ENCODE measurements at regions not wholly inside any gene's neighbourhood (a gene's known extent, or its start where the extent isn't known, plus 50 kb on each side); places are given as distances from the start of the nearest gene placed in this dataset.

- no peak for DNase-seq
Measured at GRCh38 chr6:156560476-156560875, 216.7 kb upstream of the ARID1B start.

- DNase-seq: no peak
Measured at GRCh38 chr6:156559162-156559690, 218.0 kb upstream of the ARID1B start.

- no peak for DNase-seq
Measured at GRCh38 chr6:156557911-156558259, 219.3 kb upstream of the ARID1B start.

- peak in 1 of 2 donors; percentile 20 for DNase-seq
Measured at GRCh38 chr6:156557251-156557910, 219.8 kb upstream of the ARID1B start.

GRCh38 chr6:156556811-156557210 lies 220.4 kb upstream of the ARID1B start:
- no peak for DNase-seq

GRCh38 chr6:156555116-156555515 lies 222.1 kb upstream of the ARID1B start:
- no peak for DNase-seq

- DNase-seq: no peak
Measured at GRCh38 chr6:156554160-156554559, 223.0 kb upstream of the ARID1B start.

GRCh38 chr6:156552849-156553248 lies 224.3 kb upstream of the ARID1B start:
- DNase-seq: no peak

- no peak for DNase-seq
Measured at GRCh38 chr6:156550949-156551348, 226.2 kb upstream of the ARID1B start.

GRCh38 chr6:156545931-156546330 lies 231.2 kb upstream of the ARID1B start:
- DNase-seq: no peak

GRCh38 chr6:156545021-156545420 lies 232.2 kb upstream of the ARID1B start:
- DNase-seq: no peak

GRCh38 chr6:156544046-156544445 lies 233.1 kb upstream of the ARID1B start:
- no peak for DNase-seq

- DNase-seq: no peak
Measured at GRCh38 chr6:156543431-156543830, 233.7 kb upstream of the ARID1B start.

GRCh38 chr6:156538875-156539660 lies 238.1 kb upstream of the ARID1B start:
- no peak for DNase-seq

- no peak for DNase-seq
Measured at GRCh38 chr6:156534594-156534993, 242.6 kb upstream of the ARID1B start.

- no peak for DNase-seq
Measured at GRCh38 chr6:156533872-156534524, 243.2 kb upstream of the ARID1B start.

GRCh38 chr6:156526081-156526480 lies 251.1 kb upstream of the ARID1B start:
- DNase-seq: no peak

GRCh38 chr6:156525541-156525940 lies 251.6 kb upstream of the ARID1B start:
- no peak for DNase-seq

- no peak for DNase-seq
Measured at GRCh38 chr6:156519940-156520339, 257.2 kb upstream of the ARID1B start.

GRCh38 chr6:156517088-156517487 lies 260.1 kb upstream of the ARID1B start:
- no peak for DNase-seq

- DNase-seq: no peak
Measured at GRCh38 chr6:156515242-156515641, 261.9 kb upstream of the ARID1B start.

- no peak for DNase-seq
Measured at GRCh38 chr6:156513504-156513903, 263.7 kb upstream of the ARID1B start.

GRCh38 chr6:156511570-156511969 lies 265.6 kb upstream of the ARID1B start:
- no peak for DNase-seq

- DNase-seq: no peak
Measured at GRCh38 chr6:156511051-156511450, 266.1 kb upstream of the ARID1B start.

Measured in CD4-positive, alpha-beta T cell treated with Interleukin-1 beta for 1 hour (primary cell).